Right ventricle myocardium inferior (tissue), 1 donor: ENCODE measurements at regions not wholly inside any gene's neighbourhood (a gene's known extent, or its start where the extent isn't known, plus 50 kb on each side); places are given as distances from the start of the nearest gene placed in this dataset.
"Not testable (repeated sequence)": the region's sequence is repeated elsewhere in the genome, so short reads cannot be mapped to it uniquely, and the experiment has no call there.

Source experiments
- ATAC-seq: fragments of 200-7000 bp; cut with Tn5 transposase; one replicate; pipeline ENCODE4 v1.9.1; 2020; ENCODE audit warnings: mild to moderate bottlenecking, moderate library complexity
- DNase-seq: peaks from one replicate; pipeline ENCODE4 v3.0.0; 2021; ENCODE audit errors: missing footprints
- intact Hi-C: fragments of 100-400 bp; cut with DNase I; formaldehyde crosslinking; loops from one replicate; pipeline ENCODE4 v1.11.0; 2022
- donor health status: DM: no; HTN: yes; CAD: no; lungs with severe emphysema.

DNA sequence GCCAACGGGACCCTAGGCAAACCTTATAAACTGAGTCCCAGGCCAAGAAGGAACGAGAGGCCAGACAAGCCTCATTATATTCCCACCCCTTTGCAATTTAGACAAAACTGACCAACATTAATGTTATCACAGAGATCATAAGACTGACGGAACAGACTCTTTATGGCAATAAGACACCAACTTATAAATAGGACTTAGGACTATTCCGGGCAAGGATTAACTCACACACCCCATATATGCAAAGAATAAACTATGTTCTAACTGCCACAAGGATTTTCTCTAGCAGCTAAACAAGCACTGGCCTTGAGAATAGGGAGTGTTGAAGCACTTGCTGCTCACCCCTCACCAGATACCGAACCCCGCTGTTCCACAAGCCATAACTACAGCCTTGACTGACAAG is 91.1 kb upstream of the FCGR1A start:
- DNase-seq, ATAC-seq, intact Hi-C loops: not testable (repeated sequence)

DNA sequence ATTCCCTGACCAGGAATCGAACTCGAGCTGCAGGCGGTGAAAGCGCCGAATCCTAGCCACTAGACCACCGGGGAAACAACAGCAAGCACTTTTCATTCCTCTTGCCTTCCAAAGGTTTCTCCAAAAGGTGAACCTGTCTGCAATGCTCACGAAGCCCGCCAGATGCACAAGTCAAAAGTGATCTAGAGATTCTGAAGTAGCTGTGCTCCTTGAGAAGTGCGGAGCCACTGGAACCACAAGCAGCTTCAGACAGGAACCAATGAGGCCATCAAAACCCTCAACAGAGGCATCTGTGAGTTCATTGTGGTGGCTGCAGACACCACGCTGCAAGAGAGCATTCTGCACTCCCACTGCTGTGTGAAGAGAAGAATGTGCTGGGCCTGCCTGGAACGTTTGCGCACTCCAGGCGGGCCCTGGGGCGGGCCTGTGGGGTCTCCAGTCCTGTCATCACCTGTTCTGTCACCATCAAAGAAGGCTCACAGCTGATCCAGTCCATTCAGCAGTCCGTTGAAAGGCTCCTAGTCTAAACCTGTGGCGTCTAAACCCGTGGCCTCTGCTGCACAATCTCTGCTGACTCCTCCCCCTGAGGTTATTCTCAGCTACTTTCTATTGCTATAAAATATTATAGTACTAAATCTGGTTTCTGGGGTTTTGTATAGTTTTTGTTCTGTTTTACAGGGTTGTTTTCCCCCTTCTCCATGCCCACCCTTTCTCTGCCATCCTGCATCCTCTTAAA is 89.5 kb upstream of the FCGR1A start:
- ATAC-seq, DNase-seq, intact Hi-C loops: not testable (repeated sequence)

DNA sequence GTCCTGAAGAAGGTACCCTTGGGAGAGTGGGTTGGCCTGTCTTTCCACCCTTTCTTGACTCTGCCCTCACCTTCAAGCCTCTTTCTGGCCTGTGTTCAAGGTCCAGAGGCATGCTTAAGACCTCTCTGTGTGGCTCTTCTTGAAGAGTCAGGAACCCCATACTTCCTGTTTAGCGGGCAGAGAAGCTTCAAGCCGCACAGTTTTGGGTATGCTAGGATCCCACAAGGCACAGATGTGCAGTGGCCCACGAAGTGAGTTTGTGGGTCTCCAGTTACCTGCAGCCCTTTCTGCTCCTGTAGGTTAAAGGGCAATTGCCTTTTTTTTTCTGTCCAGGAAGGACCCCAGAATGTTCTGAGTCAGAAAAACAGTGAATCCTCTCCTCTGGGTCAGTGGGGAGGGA is 87.4 kb upstream of the FCGR1A start:
- ATAC-seq, intact Hi-C loops, DNase-seq: not testable (repeated sequence)

- ATAC-seq, intact Hi-C loops, DNase-seq: not testable (repeated sequence)
These were observed 82.3 kb upstream of the FCGR1A start for GRCh38 chr1:149700220-149700619.

DNA sequence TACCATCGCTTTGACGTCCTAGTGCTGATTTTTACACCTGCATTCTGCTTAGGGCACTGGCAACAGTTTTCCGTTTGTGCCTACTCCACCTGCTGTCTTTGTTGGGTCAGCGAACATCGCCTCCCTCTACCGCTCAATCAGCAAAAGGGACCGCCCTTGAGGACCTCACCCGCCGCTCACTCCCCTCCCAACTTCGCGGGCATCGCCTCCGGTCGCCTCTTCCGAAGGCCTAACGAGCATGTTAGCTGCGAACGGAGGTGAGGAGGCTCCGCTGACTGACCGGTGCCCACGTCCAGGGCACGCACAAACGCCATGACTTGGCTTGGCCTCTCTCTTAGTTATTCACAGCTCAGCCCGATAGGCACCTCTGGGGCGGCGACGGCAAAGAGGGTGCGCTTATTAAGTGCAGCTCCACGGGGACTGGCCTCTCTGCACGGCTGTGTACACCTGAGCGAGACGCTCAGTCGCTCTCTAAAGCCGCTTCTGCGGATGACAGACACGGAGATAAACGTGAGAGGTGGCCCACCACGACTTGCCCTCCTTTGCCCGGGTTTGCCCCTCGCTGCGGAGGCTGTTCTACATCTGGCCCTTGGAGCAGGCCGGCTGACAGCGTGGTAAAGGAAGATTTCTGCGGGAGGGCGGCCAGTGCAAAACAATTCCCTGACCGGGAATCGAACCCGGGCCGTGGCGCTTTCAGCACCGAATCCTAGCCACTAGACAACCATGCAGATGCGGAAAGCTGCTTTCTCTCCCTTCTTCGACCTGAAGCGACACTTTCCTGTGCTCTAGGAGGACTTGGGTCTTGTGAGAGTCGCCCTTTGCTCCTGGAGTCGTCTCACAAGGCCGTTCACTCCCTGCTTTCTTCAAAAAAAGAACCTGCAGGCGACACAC is 81.6 kb upstream of the FCGR1A start:
- ATAC-seq, intact Hi-C loops, DNase-seq: not testable (repeated sequence)

GRCh38 chr1:149708192-149708853 is 74.2 kb upstream of the FCGR1A start:
- ATAC-seq (peak; percentile 97), DNase-seq (peak; percentile 73)
- intact Hi-C loops = not testable (repeated sequence)

GRCh38 chr1:149711651-149712050 is 70.8 kb upstream of the FCGR1A start:
- intact Hi-C loops, DNase-seq: not testable (repeated sequence)
- peak; percentile 80 for ATAC-seq

GRCh38 chr1:149712154-149712927 is 70.2 kb upstream of the FCGR1A start:
- DNase-seq = peak; percentile 46

DNA sequence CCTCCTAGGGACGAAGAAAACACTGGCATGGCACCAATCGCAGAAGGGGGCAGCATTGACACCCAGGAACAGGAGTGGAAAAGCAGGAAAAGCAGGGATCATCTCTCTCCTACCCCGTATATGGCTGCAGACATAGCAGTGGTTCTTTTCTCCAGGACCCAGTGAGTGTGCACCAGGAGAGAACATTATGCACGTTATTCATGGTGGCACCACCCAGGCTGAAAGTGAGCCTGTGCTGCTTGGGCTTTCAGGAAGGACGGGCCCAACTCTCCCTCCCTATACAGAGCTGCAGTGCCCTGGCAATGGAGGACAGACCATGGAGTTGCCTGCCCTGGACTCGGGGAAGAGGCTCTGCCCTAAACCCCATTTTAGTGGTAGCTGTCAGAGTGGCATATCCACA is 69.0 kb upstream of the FCGR1A start:
- ATAC-seq, DNase-seq, intact Hi-C loops: not testable (repeated sequence)

More at GRCh38 chr1:149712154-149712927, 70.2 kb upstream of the FCGR1A start:
- intact Hi-C loops = not testable (repeated sequence)
- ATAC-seq = peak; percentile 33

DNA sequence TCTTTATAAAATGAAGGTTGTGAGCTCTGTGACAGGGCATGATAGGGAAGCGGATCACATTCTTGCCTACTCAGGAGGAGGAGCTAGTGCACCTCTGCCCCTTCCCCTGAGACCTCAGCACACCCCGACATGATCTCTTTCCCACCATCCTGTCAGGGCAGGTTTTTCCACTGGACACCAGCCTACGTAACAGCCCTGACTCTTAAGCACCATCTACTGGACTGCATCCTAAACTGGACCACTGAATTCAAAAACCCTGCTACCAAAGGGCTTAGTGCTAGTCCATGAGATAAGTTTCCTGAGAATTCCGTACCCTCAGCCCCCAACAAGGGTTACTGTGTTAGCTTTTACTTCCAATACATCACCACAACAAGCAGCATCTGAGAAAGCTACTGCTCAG is 68.5 kb upstream of the FCGR1A start:
- intact Hi-C loops, DNase-seq, ATAC-seq: not testable (repeated sequence)

DNA sequence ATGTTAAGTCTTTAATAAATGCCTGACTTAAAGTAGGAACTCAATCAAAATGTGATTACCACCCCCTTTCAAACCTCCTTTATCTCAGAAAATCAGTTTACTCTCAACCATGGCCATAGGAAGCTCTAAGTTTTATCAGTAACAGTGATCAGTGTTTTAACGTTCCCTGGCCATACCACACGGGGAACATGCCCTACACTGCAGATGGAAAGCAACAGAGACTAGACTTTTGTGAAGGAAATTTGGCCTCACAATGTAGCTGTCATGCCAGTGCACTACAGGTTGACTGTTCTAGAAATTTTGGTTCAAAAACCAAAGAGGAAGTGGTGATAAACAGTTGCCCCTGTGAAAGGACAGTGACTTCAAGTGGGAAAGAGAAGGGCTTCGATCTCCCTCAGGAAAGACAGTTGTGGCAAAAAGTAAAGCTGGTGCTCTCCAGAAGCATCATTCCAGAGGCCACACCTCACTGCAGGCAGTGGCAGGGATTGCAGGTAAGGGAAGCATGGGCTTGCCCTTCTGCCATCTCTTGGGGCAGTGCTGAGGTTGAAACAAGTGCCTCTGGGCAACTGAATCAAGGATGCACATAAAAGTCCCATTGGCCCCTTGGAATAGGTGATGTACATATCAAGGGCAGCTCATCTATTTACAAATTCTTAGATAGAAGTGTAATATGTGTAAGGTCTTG is 57.7 kb upstream of the FCGR1A start:
- intact Hi-C loops, ATAC-seq, DNase-seq: not testable (repeated sequence)

DNA sequence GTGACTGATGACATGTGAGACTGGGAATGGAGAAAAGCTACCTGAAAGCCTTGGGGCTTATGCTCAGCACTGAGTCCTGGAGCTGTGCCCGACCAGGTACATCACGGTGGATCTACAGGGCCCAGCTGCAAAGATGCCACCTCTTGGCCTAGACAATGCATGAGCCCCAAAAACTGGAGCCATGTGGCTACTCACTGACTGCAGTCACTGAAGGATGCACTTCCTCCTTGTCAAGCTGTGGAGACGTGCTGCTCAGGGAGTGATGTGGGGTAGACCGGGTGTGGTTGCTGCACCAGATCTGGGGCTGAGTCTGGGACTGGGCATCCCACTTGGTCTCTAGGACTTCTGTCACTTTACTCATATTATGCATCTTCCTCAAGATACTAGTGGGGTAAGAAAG is 55.8 kb upstream of the FCGR1A start:
- intact Hi-C loops, DNase-seq, ATAC-seq: not testable (repeated sequence)

DNA sequence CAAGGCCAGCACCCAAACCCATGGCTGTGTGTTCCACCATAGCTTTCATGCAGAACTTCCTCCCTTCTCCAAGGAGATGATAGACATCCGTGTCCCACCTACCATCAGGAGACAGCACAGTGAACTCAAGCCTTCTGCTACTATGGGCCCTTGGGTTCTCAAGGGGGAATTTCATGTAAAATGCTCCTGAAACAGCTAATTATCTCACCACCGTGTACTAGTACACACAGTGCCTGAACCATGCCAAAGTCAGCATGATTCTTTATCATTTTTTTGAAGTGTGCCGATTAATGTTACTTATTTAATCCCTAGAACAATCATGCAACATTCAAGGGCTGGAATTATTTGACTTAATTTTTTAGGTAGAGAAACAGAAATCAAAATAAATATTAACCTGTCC is 53.9 kb upstream of the FCGR1A start:
- DNase-seq, intact Hi-C loops, ATAC-seq: not testable (repeated sequence)
